Liver (tissue), 2 donors: ENCODE measurements at regions not wholly inside any gene's neighbourhood (a gene's known extent, or its start where the extent isn't known, plus 50 kb on each side); places are given as distances from the start of the nearest gene placed in this dataset.

Experiments
- TF ChIP-seq, protein P1 (sequence below): fragments of 150-350 bp; IDR thresholded peaks from 2 replicates; pipeline ENCODE4 v1.5.1; 2017; ENCODE audit warnings: improper control_type of control experiment, low read depth, low read length; ENCODE audit not compliant: missing input control
- TF ChIP-seq, protein P2 (sequence below): IDR thresholded peaks from 2 replicates; pipeline ENCODE4 v1.6.1; 2016; ENCODE audit warnings: antibody characterized with exemption, mild to moderate bottlenecking
- donor health status: healthy.

DNA sequence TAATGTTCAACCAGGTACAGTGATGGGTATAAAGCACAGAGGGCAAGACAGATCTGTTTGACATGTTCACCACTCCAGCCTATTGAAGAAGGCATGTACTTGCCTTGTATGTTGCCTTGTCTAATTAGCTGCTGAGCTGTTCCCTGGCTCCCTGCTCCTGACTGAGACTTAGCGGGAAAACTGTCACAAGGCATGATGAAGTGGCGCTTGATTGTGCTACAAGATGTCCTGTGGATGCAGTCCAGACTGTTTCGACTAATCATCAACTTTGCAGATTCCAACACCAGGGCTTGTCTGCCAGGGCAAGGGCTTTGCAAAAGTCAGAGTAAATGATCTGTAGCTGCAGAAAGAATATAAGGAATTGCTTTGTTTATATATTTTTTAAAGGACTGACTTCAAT, 136.2 kb upstream of the NRBF2 start:
- TF ChIP-seq, protein P1, sequence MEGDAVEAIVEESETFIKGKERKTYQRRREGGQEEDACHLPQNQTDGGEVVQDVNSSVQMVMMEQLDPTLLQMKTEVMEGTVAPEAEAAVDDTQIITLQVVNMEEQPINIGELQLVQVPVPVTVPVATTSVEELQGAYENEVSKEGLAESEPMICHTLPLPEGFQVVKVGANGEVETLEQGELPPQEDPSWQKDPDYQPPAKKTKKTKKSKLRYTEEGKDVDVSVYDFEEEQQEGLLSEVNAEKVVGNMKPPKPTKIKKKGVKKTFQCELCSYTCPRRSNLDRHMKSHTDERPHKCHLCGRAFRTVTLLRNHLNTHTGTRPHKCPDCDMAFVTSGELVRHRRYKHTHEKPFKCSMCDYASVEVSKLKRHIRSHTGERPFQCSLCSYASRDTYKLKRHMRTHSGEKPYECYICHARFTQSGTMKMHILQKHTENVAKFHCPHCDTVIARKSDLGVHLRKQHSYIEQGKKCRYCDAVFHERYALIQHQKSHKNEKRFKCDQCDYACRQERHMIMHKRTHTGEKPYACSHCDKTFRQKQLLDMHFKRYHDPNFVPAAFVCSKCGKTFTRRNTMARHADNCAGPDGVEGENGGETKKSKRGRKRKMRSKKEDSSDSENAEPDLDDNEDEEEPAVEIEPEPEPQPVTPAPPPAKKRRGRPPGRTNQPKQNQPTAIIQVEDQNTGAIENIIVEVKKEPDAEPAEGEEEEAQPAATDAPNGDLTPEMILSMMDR, result no peak
- TF ChIP-seq, protein P2, sequence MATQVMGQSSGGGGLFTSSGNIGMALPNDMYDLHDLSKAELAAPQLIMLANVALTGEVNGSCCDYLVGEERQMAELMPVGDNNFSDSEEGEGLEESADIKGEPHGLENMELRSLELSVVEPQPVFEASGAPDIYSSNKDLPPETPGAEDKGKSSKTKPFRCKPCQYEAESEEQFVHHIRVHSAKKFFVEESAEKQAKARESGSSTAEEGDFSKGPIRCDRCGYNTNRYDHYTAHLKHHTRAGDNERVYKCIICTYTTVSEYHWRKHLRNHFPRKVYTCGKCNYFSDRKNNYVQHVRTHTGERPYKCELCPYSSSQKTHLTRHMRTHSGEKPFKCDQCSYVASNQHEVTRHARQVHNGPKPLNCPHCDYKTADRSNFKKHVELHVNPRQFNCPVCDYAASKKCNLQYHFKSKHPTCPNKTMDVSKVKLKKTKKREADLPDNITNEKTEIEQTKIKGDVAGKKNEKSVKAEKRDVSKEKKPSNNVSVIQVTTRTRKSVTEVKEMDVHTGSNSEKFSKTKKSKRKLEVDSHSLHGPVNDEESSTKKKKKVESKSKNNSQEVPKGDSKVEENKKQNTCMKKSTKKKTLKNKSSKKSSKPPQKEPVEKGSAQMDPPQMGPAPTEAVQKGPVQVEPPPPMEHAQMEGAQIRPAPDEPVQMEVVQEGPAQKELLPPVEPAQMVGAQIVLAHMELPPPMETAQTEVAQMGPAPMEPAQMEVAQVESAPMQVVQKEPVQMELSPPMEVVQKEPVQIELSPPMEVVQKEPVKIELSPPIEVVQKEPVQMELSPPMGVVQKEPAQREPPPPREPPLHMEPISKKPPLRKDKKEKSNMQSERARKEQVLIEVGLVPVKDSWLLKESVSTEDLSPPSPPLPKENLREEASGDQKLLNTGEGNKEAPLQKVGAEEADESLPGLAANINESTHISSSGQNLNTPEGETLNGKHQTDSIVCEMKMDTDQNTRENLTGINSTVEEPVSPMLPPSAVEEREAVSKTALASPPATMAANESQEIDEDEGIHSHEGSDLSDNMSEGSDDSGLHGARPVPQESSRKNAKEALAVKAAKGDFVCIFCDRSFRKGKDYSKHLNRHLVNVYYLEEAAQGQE, result no peak
